NCI-H1436 (cell line): ENCODE measurements at regions not wholly inside any gene's neighbourhood (a gene's known extent, or its start where the extent isn't known, plus 50 kb on each side); places are given as distances from the start of the nearest gene placed in this dataset.
"Not testable (repeated sequence)": the region's sequence is repeated elsewhere in the genome, so short reads cannot be mapped to it uniquely, and the experiment has no call there.

ENCODE experiments used
- DNase-seq: peaks from one replicate; lab custom pipeline; 2025; lab: John Stamatoyannopoulos, UW

GRCh38 chr1:149700220-149700619, 82.3 kb upstream of the FCGR1A start:
- not testable (repeated sequence) for DNase-seq

GRCh38 chr1:149700677-149701567, 81.6 kb upstream of the FCGR1A start:
- DNase-seq: not testable (repeated sequence)

DNA sequence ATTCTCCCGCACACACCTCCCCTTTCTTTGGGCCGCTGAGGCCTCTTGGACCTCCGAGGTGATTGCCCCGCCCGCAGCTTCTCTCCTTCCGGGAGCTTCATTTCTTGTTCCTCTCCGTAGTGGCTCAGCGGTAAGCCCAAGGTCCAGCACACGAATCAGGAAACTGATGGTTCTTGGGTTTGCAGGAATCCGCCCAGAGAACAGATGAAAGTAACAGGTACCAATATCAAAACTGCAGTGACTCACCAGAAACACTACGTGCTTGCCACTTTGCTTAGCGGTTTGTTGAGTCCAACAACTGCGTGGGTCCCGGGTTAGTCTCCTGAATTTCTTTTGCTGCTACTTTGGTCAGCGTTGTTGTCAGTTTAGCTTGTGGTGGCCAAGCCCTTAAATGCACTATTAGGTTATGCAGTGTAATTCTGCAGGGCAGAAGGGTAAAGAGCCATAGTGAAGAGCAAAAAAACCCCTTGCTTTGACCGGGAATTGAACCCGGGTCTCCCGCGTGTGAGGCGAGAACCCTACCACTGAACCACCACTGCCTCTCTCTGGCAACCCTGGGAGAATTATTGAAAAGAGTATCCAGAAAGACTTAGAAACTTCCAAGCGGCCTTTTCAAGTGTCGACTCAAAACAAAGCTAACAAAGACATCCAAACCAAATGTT, 74.2 kb upstream of the FCGR1A start:
- DNase-seq: not testable (repeated sequence)

DNA sequence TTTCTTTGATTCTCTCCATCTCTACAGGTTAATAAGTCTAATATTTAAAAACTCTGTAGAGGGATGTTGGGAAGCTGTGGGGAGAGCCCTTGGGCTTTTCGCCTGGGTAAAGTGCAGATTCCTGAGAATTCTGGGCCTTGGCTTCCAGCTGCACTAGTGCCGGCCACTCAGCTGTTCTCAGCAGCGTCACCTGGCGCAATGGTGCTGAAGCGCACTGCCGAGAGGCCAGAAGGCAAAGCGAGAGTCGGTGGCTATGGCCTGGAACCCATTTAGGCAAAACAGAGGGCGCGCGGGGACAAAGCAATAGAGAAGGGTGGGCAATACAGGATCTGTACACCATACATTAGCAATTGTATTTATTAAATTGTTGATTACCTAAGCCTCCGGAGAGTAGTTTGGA, 70.8 kb upstream of the FCGR1A start:
- DNase-seq: not testable (repeated sequence)

DNA sequence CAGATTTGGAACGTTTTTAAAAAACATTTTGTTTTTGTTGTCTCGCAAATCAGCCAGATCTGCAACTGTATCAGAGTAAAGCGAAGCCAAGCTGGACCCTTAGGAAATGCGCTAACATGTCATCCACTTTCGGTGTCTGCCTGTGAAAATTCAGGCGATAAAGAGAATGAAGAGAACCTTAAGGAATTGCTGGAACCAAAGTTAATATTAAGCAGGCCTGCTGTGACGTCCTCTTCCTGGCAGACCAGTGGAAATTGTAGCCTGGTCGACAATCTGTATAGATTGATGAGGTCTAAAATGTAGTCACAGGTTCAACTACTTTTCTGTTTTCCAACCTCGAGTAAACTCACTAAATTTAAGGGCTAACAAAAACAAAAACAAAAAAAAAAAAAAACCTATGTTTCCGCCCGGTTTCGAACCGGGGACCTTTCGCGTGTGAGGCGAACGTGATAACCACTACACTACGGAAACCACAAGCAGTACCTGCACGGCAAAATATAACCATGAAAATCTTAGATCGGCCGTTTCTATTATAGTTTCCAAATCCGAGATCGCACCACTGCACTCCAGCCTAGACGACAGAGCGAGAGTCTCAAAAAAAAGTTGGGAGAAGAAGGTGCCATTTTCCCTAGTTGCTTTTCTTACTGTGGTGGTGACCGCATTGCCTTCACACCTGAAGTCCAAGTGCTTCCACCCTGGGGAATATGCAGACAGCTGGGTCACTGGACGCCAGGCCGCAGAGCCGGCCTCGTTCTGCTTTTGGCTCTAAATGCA, 70.2 kb upstream of the FCGR1A start:
- not testable (repeated sequence) for DNase-seq

DNA sequence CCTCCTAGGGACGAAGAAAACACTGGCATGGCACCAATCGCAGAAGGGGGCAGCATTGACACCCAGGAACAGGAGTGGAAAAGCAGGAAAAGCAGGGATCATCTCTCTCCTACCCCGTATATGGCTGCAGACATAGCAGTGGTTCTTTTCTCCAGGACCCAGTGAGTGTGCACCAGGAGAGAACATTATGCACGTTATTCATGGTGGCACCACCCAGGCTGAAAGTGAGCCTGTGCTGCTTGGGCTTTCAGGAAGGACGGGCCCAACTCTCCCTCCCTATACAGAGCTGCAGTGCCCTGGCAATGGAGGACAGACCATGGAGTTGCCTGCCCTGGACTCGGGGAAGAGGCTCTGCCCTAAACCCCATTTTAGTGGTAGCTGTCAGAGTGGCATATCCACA, 69.0 kb upstream of the FCGR1A start:
- not testable (repeated sequence) for DNase-seq

DNA sequence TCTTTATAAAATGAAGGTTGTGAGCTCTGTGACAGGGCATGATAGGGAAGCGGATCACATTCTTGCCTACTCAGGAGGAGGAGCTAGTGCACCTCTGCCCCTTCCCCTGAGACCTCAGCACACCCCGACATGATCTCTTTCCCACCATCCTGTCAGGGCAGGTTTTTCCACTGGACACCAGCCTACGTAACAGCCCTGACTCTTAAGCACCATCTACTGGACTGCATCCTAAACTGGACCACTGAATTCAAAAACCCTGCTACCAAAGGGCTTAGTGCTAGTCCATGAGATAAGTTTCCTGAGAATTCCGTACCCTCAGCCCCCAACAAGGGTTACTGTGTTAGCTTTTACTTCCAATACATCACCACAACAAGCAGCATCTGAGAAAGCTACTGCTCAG, 68.5 kb upstream of the FCGR1A start:
- not testable (repeated sequence) for DNase-seq

- DNase-seq: not testable (repeated sequence)
These were observed 57.7 kb upstream of the FCGR1A start for GRCh38 chr1:149724618-149725302.

- not testable (repeated sequence) for DNase-seq
These were observed 55.8 kb upstream of the FCGR1A start for GRCh38 chr1:149726688-149727087.

DNA sequence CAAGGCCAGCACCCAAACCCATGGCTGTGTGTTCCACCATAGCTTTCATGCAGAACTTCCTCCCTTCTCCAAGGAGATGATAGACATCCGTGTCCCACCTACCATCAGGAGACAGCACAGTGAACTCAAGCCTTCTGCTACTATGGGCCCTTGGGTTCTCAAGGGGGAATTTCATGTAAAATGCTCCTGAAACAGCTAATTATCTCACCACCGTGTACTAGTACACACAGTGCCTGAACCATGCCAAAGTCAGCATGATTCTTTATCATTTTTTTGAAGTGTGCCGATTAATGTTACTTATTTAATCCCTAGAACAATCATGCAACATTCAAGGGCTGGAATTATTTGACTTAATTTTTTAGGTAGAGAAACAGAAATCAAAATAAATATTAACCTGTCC, 53.9 kb upstream of the FCGR1A start:
- DNase-seq: not testable (repeated sequence)
